ENCODE measurements at regions not wholly inside any gene's neighbourhood (a gene's known extent, or its start where the extent isn't known, plus 50 kb on each side); places are given as distances from the start of the nearest gene placed in this dataset.
A peak's percentile ranks its signal among the peaks of the same experiment; 100 is the strongest.

- Histone ChIP-seq H3K9ac (ENCODE audit: low read depth in 1 of 3, low read length in 3 of 3) (no peak overlapping the region), H3K27ac (ENCODE audit: low read depth, low read length) (no peak overlapping the region), H3K27me3 (ENCODE audit: control insufficient read depth in 3 of 3, insufficient read depth in 3 of 3, low read length in 3 of 3) (no peaks in the 10 kb centered on the region), H3K4me3 (ENCODE audit: low read length in 3 of 3) (no peak overlapping the region), H3K9me3 (ENCODE audit: control insufficient read depth in 3 of 3, low read length in 3 of 3) (no peaks in the 10 kb centered on the region), H3K4me1 (ENCODE audit: control insufficient read depth in 3 of 3, insufficient read depth in 3 of 3, low read length in 3 of 3) (peaks cover 5 to 14% (median 6%) of the 10 kb centered on the region in 3 donors), H3K36me3 (ENCODE audit: control insufficient read depth in 3 of 3, insufficient read depth in 3 of 3, low read length in 3 of 3) (no peaks in the 10 kb centered on the region)
Observed at GRCh38 chr20:40768105-40768504, 79.1 kb upstream of the MAFB start.

DNA sequence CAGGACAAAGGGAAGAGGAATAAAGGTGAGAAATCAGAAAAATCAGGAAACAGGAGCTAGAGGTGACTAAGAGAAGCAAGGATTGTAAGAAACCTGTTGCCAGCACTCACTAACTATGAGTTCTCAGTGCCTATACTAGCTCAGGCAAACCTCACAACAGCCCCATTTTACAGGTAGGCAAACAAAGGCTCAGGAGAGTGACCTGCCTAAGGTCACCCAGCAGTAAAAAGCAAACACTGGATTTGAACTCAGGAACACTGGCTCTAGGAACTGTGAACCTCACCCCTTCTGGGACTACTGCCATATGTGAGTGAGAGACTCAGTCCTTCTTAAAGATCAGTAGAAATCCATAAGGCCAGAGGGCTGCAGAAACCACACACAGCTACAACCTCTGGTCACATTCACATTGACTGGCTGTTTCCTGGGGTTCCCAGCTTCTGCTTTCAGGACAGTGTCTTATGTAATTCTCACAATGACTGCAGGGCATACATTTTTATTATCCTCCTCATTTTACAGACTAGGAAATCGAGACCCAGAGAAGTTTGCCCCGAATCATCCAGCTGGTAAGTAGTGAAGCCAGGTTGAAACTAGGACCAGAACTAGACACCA is 80.7 kb upstream of the MAFB start:
- no peaks in the 10 kb centered on the region for H3K36me3 ChIP-seq (ENCODE audit: control insufficient read depth in 3 of 3, insufficient read depth in 3 of 3, low read length in 3 of 3)
- H3K9me3 ChIP-seq (ENCODE audit: control insufficient read depth in 3 of 3, low read length in 3 of 3) = no peaks in the 10 kb centered on the region
- H3K4me1 ChIP-seq (ENCODE audit: control insufficient read depth in 3 of 3, insufficient read depth in 3 of 3, low read length in 3 of 3) = peaks cover 3 to 13% (median 5%) of the 10 kb centered on the region in 3 donors
- H3K4me3 ChIP-seq (ENCODE audit: low read length in 3 of 3) = no peak overlapping the region
- no peak overlapping the region for H3K27ac ChIP-seq (ENCODE audit: low read depth, low read length)
- H3K27me3 ChIP-seq (ENCODE audit: control insufficient read depth in 3 of 3, insufficient read depth in 3 of 3, low read length in 3 of 3) = no peaks in the 10 kb centered on the region
- H3K9ac ChIP-seq (ENCODE audit: low read depth in 1 of 3, low read length in 3 of 3) = no peak overlapping the region

GRCh38 chr20:40770564-40771307 is 81.7 kb upstream of the MAFB start:
- no peaks in the 10 kb centered on the region for H3K36me3 ChIP-seq (ENCODE audit: control insufficient read depth in 3 of 3, insufficient read depth in 3 of 3, low read length in 3 of 3)
- no peak overlapping the region for H3K9ac ChIP-seq (ENCODE audit: low read depth in 1 of 3, low read length in 3 of 3)
- peaks cover 3 to 10% (median 5%) of the 10 kb centered on the region in 3 donors for H3K4me1 ChIP-seq (ENCODE audit: control insufficient read depth in 3 of 3, insufficient read depth in 3 of 3, low read length in 3 of 3)
- no peaks in the 10 kb centered on the region for H3K9me3 ChIP-seq (ENCODE audit: control insufficient read depth in 3 of 3, low read length in 3 of 3)
- H3K27ac ChIP-seq (ENCODE audit: low read depth, low read length) = peak overlapping the region; percentile 33
- H3K4me3 ChIP-seq (ENCODE audit: low read length in 3 of 3) = no peak overlapping the region
- H3K27me3 ChIP-seq (ENCODE audit: control insufficient read depth in 3 of 3, insufficient read depth in 3 of 3, low read length in 3 of 3) = no peaks in the 10 kb centered on the region

GRCh38 chr20:40771308-40771610 is 82.2 kb upstream of the MAFB start:
- Histone ChIP-seq H3K4me1 (ENCODE audit: control insufficient read depth in 3 of 3, insufficient read depth in 3 of 3, low read length in 3 of 3) (peaks cover 3 to 9% (median 5%) of the 10 kb centered on the region in 3 donors), H3K9ac (ENCODE audit: low read depth in 1 of 3, low read length in 3 of 3) (no peak overlapping the region), H3K9me3 (ENCODE audit: control insufficient read depth in 3 of 3, low read length in 3 of 3) (no peaks in the 10 kb centered on the region), H3K27ac (ENCODE audit: low read depth, low read length) (no peak overlapping the region), H3K36me3 (ENCODE audit: control insufficient read depth in 3 of 3, insufficient read depth in 3 of 3, low read length in 3 of 3) (no peaks in the 10 kb centered on the region), H3K27me3 (ENCODE audit: control insufficient read depth in 3 of 3, insufficient read depth in 3 of 3, low read length in 3 of 3) (no peaks in the 10 kb centered on the region), H3K4me3 (ENCODE audit: low read length in 3 of 3) (no peak overlapping the region)

DNA sequence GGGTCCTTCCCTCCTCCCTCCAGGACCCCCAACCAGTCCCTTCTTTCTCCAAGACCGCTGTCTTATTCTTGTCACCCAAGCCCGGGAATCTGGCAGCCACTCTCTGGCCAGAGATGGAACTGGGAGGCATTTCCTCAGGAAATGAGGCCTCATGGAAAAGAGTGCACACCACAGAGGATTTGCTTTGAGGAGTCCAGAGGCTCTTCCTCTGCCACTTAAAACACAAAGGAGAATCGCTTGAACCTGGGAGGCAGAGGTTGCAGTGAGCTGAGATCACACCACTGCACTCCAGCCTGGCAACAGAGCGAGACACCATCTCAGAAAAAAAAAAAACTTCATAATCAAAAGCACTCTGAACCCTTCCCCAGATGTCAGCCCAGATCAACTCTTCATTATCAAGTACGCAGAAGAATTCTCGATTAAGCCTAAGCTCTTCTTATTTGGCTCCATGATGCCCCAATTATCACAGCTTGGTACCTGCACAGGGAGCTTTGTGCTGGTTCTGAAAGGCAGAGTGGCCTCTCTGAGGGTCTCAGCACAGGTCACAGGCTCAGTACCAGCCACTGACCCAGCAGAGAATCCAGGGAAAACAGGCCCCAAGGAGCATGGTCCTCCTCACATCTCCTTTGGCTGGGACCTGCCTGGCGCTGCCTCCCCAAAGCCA is 82.9 kb upstream of the MAFB start:
- Histone ChIP-seq H3K36me3 (ENCODE audit: control insufficient read depth in 3 of 3, insufficient read depth in 3 of 3, low read length in 3 of 3) (no peaks in the 10 kb centered on the region), H3K9ac (ENCODE audit: low read depth in 1 of 3, low read length in 3 of 3) (no peak overlapping the region), H3K9me3 (ENCODE audit: control insufficient read depth in 3 of 3, low read length in 3 of 3) (no peaks in the 10 kb centered on the region), H3K27me3 (ENCODE audit: control insufficient read depth in 3 of 3, insufficient read depth in 3 of 3, low read length in 3 of 3) (no peaks in the 10 kb centered on the region), H3K4me3 (ENCODE audit: low read length in 3 of 3) (no peak overlapping the region), H3K4me1 (ENCODE audit: control insufficient read depth in 3 of 3, insufficient read depth in 3 of 3, low read length in 3 of 3) (peaks cover 3 to 9% (median 5%) of the 10 kb centered on the region in 3 donors), H3K27ac (ENCODE audit: low read depth, low read length) (no peak overlapping the region)

DNA sequence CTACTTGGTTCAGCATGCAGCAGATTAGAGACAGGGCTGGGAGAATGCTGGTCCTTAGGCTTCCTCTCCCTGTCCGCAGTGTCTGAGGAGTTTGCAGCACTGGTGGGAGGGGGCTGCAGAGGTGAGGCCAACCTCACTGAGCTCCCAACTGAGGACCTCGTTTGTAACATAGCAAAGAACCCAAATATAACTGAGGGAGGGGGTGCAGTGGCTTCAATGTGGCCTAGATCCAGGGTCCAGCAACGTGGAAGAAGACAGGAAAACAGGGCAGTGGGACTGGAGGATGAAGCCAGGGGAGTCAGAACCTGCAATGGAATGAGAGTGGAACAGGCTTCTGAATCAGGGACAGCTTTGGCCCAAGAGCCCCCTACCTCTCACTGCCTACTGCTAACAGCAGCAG is 84.3 kb upstream of the MAFB start:
- Histone ChIP-seq H3K27me3 (ENCODE audit: control insufficient read depth in 3 of 3, insufficient read depth in 3 of 3, low read length in 3 of 3) (no peaks in the 10 kb centered on the region), H3K4me1 (ENCODE audit: control insufficient read depth in 3 of 3, insufficient read depth in 3 of 3, low read length in 3 of 3) (peaks cover 3 to 8% (median 5%) of the 10 kb centered on the region in 3 donors), H3K9ac (ENCODE audit: low read depth in 1 of 3, low read length in 3 of 3) (no peak overlapping the region), H3K9me3 (ENCODE audit: control insufficient read depth in 3 of 3, low read length in 3 of 3) (no peaks in the 10 kb centered on the region), H3K4me3 (ENCODE audit: low read length in 3 of 3) (no peak overlapping the region), H3K36me3 (ENCODE audit: control insufficient read depth in 3 of 3, insufficient read depth in 3 of 3, low read length in 3 of 3) (no peaks in the 10 kb centered on the region), H3K27ac (ENCODE audit: low read depth, low read length) (no peak overlapping the region)

GRCh38 chr20:40774252-40774651 is 85.2 kb upstream of the MAFB start:
- Histone ChIP-seq H3K36me3 (ENCODE audit: control insufficient read depth in 3 of 3, insufficient read depth in 3 of 3, low read length in 3 of 3) (no peaks in the 10 kb centered on the region), H3K27ac (ENCODE audit: low read depth, low read length) (no peak overlapping the region), H3K27me3 (ENCODE audit: control insufficient read depth in 3 of 3, insufficient read depth in 3 of 3, low read length in 3 of 3) (no peaks in the 10 kb centered on the region), H3K9me3 (ENCODE audit: control insufficient read depth in 3 of 3, low read length in 3 of 3) (no peaks in the 10 kb centered on the region), H3K9ac (ENCODE audit: low read depth in 1 of 3, low read length in 3 of 3) (no peak overlapping the region), H3K4me3 (ENCODE audit: low read length in 3 of 3) (no peak overlapping the region), H3K4me1 (ENCODE audit: control insufficient read depth in 3 of 3, insufficient read depth in 3 of 3, low read length in 3 of 3) (peaks cover 3 to 8% (median 5%) of the 10 kb centered on the region in 3 donors)

DNA sequence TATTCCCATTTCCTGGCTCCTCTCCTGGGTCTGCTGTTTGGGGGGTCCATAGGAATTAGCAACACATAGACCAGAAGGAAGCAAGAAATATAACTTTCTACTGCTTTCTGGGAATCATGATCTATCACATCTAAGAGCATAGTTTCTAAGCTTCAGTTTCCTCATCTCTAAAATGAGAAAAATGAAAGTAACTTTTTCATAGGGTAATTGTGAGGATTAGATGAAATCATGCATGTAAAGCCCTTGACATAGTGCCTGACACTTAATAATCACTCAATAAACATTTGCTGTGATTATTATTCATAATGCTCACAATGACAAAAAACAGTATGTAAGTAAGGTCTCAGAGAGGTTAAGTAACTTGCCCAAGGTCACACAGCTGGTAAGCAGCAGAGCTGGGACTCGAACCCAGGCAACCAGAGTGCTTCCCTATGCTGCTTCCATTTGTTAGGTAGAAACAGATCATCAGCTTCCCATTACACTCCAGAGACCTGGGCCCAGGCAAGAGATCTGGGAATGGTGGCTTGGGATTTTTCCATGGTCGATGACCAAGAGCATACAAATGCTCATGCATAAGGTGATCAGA is 86.6 kb upstream of the MAFB start:
- Histone ChIP-seq H3K27ac (ENCODE audit: low read depth, low read length) (no peak overlapping the region), H3K9ac (ENCODE audit: low read depth in 1 of 3, low read length in 3 of 3) (no peak overlapping the region), H3K9me3 (ENCODE audit: control insufficient read depth in 3 of 3, low read length in 3 of 3) (no peaks in the 10 kb centered on the region), H3K4me3 (ENCODE audit: low read length in 3 of 3) (no peak overlapping the region), H3K4me1 (ENCODE audit: control insufficient read depth in 3 of 3, insufficient read depth in 3 of 3, low read length in 3 of 3) (peaks cover 2 to 6% (median 5%) of the 10 kb centered on the region in 3 donors), H3K36me3 (ENCODE audit: control insufficient read depth in 3 of 3, insufficient read depth in 3 of 3, low read length in 3 of 3) (no peaks in the 10 kb centered on the region), H3K27me3 (ENCODE audit: control insufficient read depth in 3 of 3, insufficient read depth in 3 of 3, low read length in 3 of 3) (no peaks in the 10 kb centered on the region)

DNA sequence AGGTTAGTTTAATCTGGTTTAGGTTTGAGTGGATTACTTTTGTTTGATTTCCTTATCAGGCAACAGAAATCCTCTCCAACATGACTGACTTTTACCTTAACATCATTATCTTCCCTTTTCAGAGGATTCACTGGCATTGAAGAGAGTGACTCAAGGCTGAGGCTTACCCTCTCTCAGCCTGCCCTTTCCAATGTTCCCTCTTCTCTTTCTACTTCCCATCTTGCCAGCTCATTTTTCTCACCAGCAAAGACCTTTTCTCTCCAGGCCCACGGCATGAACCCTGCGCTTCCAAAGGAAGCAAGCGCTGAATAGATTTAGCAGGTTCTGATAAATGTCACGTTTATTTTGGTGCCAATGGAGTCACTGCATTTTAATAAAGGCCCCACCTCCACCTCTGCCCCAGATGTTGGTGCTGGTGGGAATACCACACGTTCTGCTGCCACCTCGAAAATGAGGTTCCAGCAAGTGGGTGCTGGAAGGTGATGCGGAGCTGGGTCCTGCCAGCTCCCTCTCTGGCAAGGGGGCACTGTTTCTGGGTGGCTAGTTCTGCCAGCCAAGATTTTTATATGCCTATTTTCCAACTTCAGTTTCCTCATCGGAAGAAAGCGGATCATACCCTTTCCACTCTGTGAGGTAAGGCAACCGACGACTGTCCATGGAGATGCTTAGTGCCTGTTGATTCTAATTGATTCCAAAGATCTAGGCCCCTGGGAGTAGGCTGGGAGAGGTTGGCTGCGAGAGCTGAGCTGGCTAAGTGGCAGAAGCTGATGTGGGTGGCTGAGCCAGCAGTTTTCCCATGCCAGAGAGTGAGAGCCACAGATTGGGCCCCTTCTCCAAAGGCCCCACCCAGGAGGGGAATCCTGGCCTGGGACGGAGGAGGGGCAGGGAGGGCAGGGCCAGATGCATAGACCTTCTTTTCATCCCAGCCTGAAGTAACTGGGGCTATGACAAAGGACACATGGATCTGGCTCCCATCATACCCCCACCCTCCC is 87.7 kb upstream of the MAFB start:
- no peak overlapping the region for H3K27ac ChIP-seq (ENCODE audit: low read depth, low read length)
- H3K36me3 ChIP-seq (ENCODE audit: control insufficient read depth in 3 of 3, insufficient read depth in 3 of 3, low read length in 3 of 3) = no peaks in the 10 kb centered on the region
- H3K27me3 ChIP-seq (ENCODE audit: control insufficient read depth in 3 of 3, insufficient read depth in 3 of 3, low read length in 3 of 3) = no peaks in the 10 kb centered on the region
- no peaks in the 10 kb centered on the region for H3K4me1 ChIP-seq (ENCODE audit: control insufficient read depth in 3 of 3, insufficient read depth in 3 of 3, low read length in 3 of 3)
- H3K4me3 ChIP-seq (ENCODE audit: low read length in 3 of 3) = no peak overlapping the region
- no peaks in the 10 kb centered on the region for H3K9me3 ChIP-seq (ENCODE audit: control insufficient read depth in 3 of 3, low read length in 3 of 3)
- H3K9ac ChIP-seq (ENCODE audit: low read depth in 1 of 3, low read length in 3 of 3) = no peak overlapping the region
